ENCODE measurements at regions not wholly inside any gene's neighbourhood (a gene's known extent, or its start where the extent isn't known, plus 50 kb on each side); places are given as distances from the start of the nearest gene placed in this dataset.
"Not testable (repeated sequence)": the region's sequence is repeated elsewhere in the genome, so short reads cannot be mapped to it uniquely, and the experiment has no call there.

- no peak for DNase-seq
Observed at GRCh38 chr3:105293441-105293840, 73.3 kb upstream of the ALCAM start.

GRCh38 chr3:105296182-105296822 is 70.4 kb upstream of the ALCAM start:
- not testable (repeated sequence) for DNase-seq

- no peak for DNase-seq
Observed at GRCh38 chr3:105304487-105304886, 62.2 kb upstream of the ALCAM start.

- DNase-seq = no peak
Observed at GRCh38 chr3:105315144-105315543, 51.6 kb upstream of the ALCAM start.

- DNase-seq = no peak
Observed at GRCh38 chr3:105315815-105316214, 50.9 kb upstream of the ALCAM start.

- no peak for DNase-seq
Observed at GRCh38 chr3:105316331-105316730, 50.4 kb upstream of the ALCAM start.
